Neural crest cell (in vitro differentiated cells): ENCODE measurements at regions not wholly inside any gene's neighbourhood (a gene's known extent, or its start where the extent isn't known, plus 50 kb on each side); places are given as distances from the start of the nearest gene placed in this dataset.

ENCODE experiments used
- DNase-seq: peaks from one replicate; pipeline ENCODE4 v3.0.0; 2021; ENCODE audit warnings: low read depth, mixed read lengths, low spot score
- H3K27ac Mint-ChIP-seq: one replicate; pipeline ENCODE4 v1.8.0; 2021; ENCODE audit warnings: mild to moderate bottlenecking, mixed read lengths; ENCODE audit not compliant: unreplicated experiment
- H3K27me3 Mint-ChIP-seq: 2 replicates; pipeline ENCODE4 v1.8.0; 2021; ENCODE audit warnings: low read depth, mild to moderate bottlenecking, mixed read lengths
- H3K36me3 Mint-ChIP-seq: 2 replicates; pipeline ENCODE4 v1.8.0; 2021; ENCODE audit warnings: low read depth, mild to moderate bottlenecking, mixed read lengths
- H3K4me1 Mint-ChIP-seq: 2 replicates; pipeline ENCODE4 v1.8.0; 2021; ENCODE audit warnings: mixed read lengths
- H3K4me3 Mint-ChIP-seq: one replicate; pipeline ENCODE4 v1.8.0; 2021; ENCODE audit warnings: mild to moderate bottlenecking, mixed read lengths
- H3K9me3 Mint-ChIP-seq: 2 replicates; pipeline ENCODE4 v1.8.0; 2021; ENCODE audit warnings: mixed read lengths
- CTCF ChIP-seq: fragments of 200-600 bp; sonication (generic); conservative IDR thresholded peaks from 2 replicates; pipeline ENCODE4 v1.5.0; 2021; ENCODE audit warnings: antibody characterized with exemption, mild to moderate bottlenecking

GRCh38 chr18:60893355-60894097 is 439.7 kb upstream of the CDH20 start:
- Mint-ChIP-seq H3K4me3 (no peak overlapping the region), H3K27ac (no peak overlapping the region), H3K27me3 (no peaks in the 10 kb centered on the region), H3K4me1 (no peaks in the 10 kb centered on the region), H3K36me3 (no peaks in the 10 kb centered on the region), H3K9me3 (no peaks in the 10 kb centered on the region)
- TF ChIP-seq CTCF = no peak
- DNase-seq = no peak

GRCh38 chr18:60894254-60894945 is 438.8 kb upstream of the CDH20 start:
- Mint-ChIP-seq H3K4me1 (no peaks in the 10 kb centered on the region), H3K27ac (no peak overlapping the region), H3K4me3 (no peak overlapping the region), H3K9me3 (no peaks in the 10 kb centered on the region), H3K27me3 (no peaks in the 10 kb centered on the region), H3K36me3 (no peaks in the 10 kb centered on the region)
- TF ChIP-seq CTCF = no peak
- no peak for DNase-seq

GRCh38 chr18:60895181-60895580 is 438.0 kb upstream of the CDH20 start:
- Mint-ChIP-seq H3K4me1 (no peaks in the 10 kb centered on the region), H3K27ac (no peak overlapping the region), H3K36me3 (no peaks in the 10 kb centered on the region), H3K4me3 (no peak overlapping the region), H3K9me3 (no peaks in the 10 kb centered on the region), H3K27me3 (no peaks in the 10 kb centered on the region)
- no peak for TF ChIP-seq CTCF
- DNase-seq = no peak

GRCh38 chr18:60898111-60898510 is 435.1 kb upstream of the CDH20 start:
- no peaks in the 10 kb centered on the region for H3K4me1 Mint-ChIP-seq
- H3K27ac Mint-ChIP-seq = no peak overlapping the region
- DNase-seq = no peak
- no peak overlapping the region for H3K4me3 Mint-ChIP-seq
- H3K27me3 Mint-ChIP-seq = peaks cover 4% of the 10 kb centered on the region
- TF ChIP-seq CTCF = no peak
- no peaks in the 10 kb centered on the region for H3K36me3 Mint-ChIP-seq
- no peaks in the 10 kb centered on the region for H3K9me3 Mint-ChIP-seq

GRCh38 chr18:60905699-60906098 is 427.5 kb upstream of the CDH20 start:
- no peak for DNase-seq
- no peaks in the 10 kb centered on the region for H3K4me1 Mint-ChIP-seq
- H3K9me3 Mint-ChIP-seq = no peaks in the 10 kb centered on the region
- H3K27me3 Mint-ChIP-seq = peaks cover 4% of the 10 kb centered on the region
- no peaks in the 10 kb centered on the region for H3K36me3 Mint-ChIP-seq
- no peak for TF ChIP-seq CTCF
- no peak overlapping the region for H3K4me3 Mint-ChIP-seq
- no peak overlapping the region for H3K27ac Mint-ChIP-seq
